Esophagus muscularis mucosa (tissue), 4 donors: ENCODE measurements at regions not wholly inside any gene's neighbourhood (a gene's known extent, or its start where the extent isn't known, plus 50 kb on each side); places are given as distances from the start of the nearest gene placed in this dataset.

ENCODE experiments used
- EP300 ChIP-seq: sonication (generic); formaldehyde crosslinking; IDR thresholded peaks from one replicate; pipeline ENCODE4 v1.6.1; 2017; ENCODE audit warnings: antibody characterized with exemption
- POLR2A ChIP-seq: fragments of 450-650 bp; IDR thresholded peaks from one replicate; pipeline ENCODE4 v1.6.1; 2017; ENCODE audit warnings: antibody characterized with exemption, moderate library complexity, mild to moderate bottlenecking, low read depth
- TF ChIP-seq, protein P1 (sequence below), 3 experiments: fragments of 200-600 bp in 2 of 3; fragments of 450-650 bp in 1 of 3; sonication (generic) in 2 of 3; IDR thresholded peaks; one replicate each; pipeline ENCODE4 v1.5.1; 2017 to 2019; ENCODE audit warnings: antibody characterized with exemption in 3 of 3, mild to moderate bottlenecking in 2 of 3, moderate library complexity in 1 of 3

GRCh38 chr11:98871690-98872089 lies 149.1 kb upstream of the CNTN5 start:
- TF ChIP-seq POLR2A (no peak), EP300 (no peak)
- TF ChIP-seq, protein P1, sequence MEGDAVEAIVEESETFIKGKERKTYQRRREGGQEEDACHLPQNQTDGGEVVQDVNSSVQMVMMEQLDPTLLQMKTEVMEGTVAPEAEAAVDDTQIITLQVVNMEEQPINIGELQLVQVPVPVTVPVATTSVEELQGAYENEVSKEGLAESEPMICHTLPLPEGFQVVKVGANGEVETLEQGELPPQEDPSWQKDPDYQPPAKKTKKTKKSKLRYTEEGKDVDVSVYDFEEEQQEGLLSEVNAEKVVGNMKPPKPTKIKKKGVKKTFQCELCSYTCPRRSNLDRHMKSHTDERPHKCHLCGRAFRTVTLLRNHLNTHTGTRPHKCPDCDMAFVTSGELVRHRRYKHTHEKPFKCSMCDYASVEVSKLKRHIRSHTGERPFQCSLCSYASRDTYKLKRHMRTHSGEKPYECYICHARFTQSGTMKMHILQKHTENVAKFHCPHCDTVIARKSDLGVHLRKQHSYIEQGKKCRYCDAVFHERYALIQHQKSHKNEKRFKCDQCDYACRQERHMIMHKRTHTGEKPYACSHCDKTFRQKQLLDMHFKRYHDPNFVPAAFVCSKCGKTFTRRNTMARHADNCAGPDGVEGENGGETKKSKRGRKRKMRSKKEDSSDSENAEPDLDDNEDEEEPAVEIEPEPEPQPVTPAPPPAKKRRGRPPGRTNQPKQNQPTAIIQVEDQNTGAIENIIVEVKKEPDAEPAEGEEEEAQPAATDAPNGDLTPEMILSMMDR (IDR thresholded peaks at IDR 0.05), result no peak
